NCI-H2081 (cell line): ENCODE measurements at regions not wholly inside any gene's neighbourhood (a gene's known extent, or its start where the extent isn't known, plus 50 kb on each side); places are given as distances from the start of the nearest gene placed in this dataset.

ENCODE experiments used
- DNase-seq, 2 experiments: peaks; one replicate each; lab custom pipeline; 2025; lab: John Stamatoyannopoulos, UW

GRCh38 chr3:146903927-146904326 lies 298.8 kb upstream of the PLSCR5 start:
- no peak for DNase-seq

DNA sequence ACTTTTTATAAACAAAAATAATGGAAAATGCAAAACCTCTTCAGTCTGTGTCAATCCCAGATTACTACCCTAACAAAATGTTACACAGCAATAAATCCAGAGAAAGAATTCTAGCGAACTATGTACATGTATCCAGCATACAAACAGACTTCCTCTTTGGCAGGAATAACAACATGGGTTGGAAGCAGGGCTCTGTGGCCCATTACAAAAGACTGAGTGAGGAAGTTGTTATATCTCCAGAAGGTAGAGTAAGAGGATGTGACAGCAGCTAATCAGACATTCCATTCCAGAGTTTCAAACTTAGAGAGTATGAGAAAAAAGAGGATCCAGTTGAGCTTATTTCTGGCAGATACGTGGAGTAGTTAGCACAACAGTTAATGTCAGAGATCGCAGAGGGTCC lies 294.0 kb upstream of the PLSCR5 start:
- DNase-seq = no peak

DNA sequence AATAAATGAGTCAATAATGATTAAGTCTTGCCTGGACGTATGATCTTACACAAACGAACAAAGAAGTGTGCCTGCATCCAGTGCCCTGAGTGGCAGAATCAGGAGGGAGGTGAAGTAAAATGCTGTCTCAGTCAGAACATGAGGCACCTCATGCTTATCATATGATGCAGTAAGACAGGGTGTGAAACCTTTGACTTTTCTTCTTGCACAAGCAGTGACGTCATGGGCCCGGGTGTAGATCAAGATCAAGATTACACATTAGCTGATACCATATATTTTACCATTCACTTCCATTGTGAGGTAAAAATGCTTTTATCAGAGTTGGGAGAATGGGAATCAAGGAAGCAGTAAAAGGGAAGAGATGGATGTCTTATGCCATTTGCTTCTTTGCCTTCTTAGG lies 291.6 kb upstream of the PLSCR5 start:
- DNase-seq = no peak

GRCh38 chr3:146895026-146895749 lies 290.0 kb upstream of the PLSCR5 start:
- no peak for DNase-seq

- no peak for DNase-seq
These were observed 289.3 kb upstream of the PLSCR5 start for GRCh38 chr3:146894406-146894805.

GRCh38 chr3:146892041-146892440 lies 286.9 kb upstream of the PLSCR5 start:
- no peak for DNase-seq

DNA sequence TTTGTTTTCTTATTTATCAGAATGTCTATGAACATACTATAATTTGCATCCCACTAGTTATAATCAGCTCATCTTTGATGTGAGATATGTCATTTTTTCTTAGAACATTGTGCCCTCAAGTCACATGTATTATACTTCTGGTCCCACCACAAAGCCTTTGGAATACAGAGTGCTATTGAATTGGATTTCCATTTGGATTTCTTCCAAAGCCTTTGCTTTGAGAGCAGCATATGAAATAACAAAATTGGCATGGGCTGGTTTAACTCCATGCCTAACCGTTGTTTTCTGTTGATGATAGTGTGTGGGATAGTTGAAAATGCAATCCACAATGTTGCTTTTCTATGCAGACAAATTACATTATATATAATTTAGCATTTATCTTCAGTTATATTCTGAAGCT lies 284.5 kb upstream of the PLSCR5 start:
- peak in 1 of 2 experiments; percentile 5 for DNase-seq

GRCh38 chr3:146888176-146888575 lies 283.0 kb upstream of the PLSCR5 start:
- DNase-seq = no peak

DNA sequence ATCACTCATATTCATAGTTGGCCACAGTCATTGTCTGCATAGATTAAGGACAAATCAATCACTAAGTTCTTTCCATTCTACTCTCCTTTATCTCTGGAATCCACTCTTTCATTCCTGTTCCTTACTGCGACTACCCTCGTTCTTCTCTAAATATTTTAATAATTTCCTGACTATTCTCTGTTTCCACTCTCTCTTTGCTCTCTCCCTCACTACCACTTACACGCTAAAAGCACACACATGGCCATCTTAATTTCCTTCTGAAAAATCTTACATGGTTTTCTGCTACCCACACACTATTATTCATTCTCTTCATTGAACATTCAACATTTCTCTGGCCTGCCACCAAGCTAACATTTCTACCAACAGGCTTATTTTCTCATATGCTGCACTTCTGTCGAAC lies 279.6 kb upstream of the PLSCR5 start:
- DNase-seq = no peak

DNA sequence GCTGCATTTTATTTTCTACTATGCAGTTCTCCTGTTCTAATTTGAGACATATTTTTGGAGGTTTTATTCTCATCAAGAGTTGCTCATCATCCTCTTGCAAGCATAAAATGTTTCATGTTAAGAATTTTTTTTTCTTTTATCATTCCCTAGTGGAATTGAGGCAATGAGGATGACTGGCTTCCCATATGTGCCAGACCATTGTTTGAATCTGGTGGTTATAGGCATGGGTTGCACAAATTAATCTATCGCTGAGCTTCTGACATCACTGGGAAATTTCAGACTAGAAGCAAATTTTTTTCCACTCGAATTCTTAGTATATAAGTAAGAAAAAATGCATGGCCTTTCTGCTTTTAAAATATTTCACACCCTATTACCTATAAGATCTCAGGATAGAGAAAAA lies 279.1 kb upstream of the PLSCR5 start:
- DNase-seq = no peak

GRCh38 chr3:146883288-146883687 lies 278.1 kb upstream of the PLSCR5 start:
- DNase-seq = peak; percentile 4 to 21

DNA sequence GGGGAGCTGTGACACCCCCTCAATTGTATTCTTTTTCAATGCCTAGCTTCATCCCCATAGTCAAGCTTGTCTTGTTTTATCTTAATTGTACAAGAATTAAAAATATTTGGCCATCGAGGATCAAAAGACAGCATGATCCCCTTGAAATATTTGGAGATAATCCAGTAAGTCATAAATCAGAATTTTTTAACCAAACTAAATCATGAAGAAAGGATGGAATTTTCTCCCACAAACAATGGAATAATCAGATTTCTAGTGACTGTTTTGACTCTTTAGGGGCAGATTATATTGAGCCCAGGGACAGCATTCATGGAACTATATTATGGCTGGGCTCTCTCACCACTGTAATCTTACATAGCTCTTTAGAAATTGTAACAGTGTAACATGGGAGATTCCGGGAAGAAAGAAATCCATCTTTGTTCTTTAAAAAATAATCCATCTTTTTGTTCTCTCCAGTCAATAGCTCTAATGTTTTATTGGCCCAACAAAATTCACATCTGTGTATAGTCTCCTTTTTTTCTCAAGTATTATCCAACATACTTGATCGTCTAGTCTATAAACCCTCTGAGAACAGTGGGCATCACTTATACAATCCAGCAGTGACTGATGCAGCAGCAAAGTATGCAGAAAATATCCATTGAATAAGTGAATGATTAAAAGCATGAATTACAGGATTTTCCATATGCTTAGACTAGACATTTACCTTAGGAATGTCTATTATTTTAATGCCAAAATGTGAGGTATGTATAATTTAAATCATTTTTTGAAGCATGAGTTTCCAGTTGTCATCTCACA lies 277.0 kb upstream of the PLSCR5 start:
- no peak for DNase-seq

GRCh38 chr3:146881356-146881755 lies 276.2 kb upstream of the PLSCR5 start:
- no peak for DNase-seq

DNA sequence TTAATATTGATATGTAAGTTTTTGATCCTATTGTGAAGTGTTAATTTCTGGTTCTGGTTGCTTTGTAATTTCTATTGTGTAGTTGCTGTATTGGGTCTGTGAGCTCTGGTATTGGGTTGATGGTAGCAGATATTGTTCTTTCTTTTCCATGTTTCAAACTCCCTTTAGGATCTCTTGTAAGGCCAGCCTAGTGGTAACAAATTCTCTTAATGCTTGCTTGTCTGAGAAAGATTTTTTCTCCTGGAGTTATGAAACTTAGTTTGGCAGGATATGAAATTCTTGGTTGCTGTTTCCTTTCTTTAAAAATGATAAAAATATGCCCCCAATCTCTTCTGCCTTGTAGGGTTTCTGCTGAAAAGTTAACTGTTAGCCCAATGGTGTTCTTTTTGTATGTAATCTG lies 268.6 kb upstream of the PLSCR5 start:
- no peak for DNase-seq

DNA sequence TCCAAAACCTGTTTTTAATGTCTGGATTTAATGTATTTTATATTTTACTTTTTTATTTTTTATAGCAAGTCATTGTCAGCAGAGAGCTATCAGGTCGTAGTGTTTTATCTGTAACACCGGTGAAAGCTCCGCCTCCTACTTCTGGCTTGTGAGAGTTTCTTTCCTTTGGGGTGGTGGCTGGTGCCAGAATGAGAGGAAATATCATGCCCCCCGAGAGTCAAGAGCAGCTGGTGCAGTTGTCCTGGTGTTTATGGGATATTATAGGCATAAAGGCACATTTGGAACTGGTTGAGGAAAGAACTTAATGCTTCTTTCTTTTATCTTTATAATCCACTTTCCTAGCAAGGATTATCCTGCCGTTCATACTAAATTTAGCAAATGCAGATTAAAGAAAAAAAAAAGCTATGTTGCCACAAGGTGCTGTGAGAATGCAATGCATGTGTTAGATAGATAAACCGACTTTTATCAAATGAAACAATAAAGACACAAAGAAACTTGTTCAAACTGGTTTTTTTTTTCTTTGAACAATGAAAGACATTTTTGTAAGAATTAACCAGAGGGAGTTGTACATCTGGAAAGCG lies 260.1 kb upstream of the PLSCR5 start:
- DNase-seq = no peak

- DNase-seq = no peak
These were observed 256.1 kb upstream of the PLSCR5 start for GRCh38 chr3:146861262-146861661.

- no peak for DNase-seq
These were observed 249.4 kb upstream of the PLSCR5 start for GRCh38 chr3:146854523-146854922.

- DNase-seq = no peak
These were observed 246.5 kb upstream of the PLSCR5 start for GRCh38 chr3:146851665-146852064.

- no peak for DNase-seq
These were observed 240.2 kb upstream of the PLSCR5 start for GRCh38 chr3:146845361-146845760.

DNA sequence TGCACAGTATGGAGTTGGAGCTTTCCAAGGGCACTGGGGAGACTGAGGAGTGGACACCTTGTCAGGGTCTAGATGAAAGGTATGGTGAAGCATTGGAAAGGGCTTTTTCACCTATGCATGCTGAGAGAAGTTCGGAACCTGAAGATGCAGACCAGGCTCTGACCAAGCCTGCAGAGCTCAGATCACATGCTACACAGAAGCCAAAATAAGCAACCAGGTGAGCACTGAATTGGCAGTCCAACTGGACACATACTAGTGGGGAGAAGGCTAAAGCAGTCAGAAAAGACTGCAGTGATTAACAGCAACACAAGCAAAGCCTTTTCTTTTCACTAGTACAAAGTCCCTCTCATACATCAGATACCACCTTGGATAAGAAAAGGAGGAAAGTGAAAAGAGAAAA lies 238.3 kb upstream of the PLSCR5 start:
- no peak for DNase-seq

DNA sequence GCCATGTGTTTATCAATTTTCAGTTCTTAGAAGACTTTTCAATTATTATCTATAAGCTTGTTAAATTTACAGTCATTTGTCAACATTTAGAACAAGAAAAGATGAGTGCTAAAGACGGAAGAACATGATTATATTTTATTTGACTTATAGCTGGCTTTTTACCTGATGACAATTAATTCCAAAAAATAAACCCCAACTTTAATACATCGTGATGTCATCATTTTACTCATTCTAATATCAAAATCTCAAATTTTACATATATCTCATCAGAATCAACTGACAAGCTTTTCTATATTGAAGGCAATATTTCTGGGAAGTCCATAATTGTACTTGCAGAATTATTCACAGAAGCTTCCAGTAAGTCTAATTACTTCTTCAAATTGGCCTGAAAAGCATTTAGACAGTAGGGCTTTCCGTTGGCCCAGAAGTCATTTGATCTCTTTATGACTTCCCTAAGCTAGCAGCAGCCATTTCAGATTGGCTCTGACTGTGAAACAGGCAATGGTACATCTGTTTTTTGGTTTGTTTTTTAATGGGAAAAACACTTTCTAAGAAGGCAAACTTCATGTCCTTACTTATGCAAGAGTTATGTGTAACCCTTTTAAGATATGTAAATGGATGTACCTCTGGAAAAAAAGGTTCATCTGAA lies 234.7 kb upstream of the PLSCR5 start:
- no peak for DNase-seq

GRCh38 chr3:146838221-146838620 lies 233.1 kb upstream of the PLSCR5 start:
- no peak for DNase-seq

DNA sequence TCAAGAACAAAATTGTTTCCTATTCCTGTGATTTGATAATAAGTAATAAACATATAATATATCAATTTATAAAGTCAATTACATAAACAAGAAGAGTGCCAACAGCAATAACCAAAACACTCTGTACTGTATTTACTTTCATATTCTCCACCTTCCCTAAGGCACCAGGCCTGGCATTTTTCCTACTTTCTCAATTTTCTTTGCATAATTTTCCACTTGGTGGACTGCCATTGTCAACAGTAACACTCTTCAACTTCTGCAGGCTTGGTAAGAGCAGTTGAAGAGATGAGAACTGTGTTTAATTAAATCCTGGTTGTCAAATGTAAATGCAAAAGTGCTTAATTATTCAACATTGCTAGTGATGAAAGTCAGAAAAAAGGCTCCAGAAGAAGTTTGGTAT lies 229.8 kb upstream of the PLSCR5 start:
- DNase-seq = peak; percentile 22 to 72
